ENCODE measurements at regions not wholly inside any gene's neighbourhood (a gene's known extent, or its start where the extent isn't known, plus 50 kb on each side); places are given as distances from the start of the nearest gene placed in this dataset.

DNA sequence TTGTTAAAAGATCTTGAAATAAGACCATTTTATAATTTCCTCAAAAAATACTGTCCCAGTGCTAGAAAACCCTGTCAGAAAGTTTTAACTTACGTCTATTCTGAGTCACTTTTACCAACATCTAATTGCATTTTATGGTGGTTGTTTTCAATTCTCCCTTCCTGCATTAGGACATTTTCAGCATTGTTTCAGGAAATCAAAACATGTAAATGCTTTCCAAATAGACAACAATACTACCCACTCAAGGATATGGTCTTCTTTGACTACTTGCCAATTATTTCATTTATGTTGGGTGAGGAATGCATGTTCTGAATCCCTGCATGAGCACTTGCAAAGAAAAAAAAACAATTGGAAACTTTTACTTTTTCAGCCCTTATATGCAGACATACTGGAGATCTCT is 284.6 kb upstream of the PDE4D start:
- WGBS, 2 donors = 56 to 66% methylated on average over 1 of the region's 1 CpG
- no peak for ATAC-seq (ENCODE audit: insufficient read depth, low FRiP score)
- no peaks in the 10 kb centered on the region for H3K27me3 ChIP-seq (ENCODE audit: control insufficient read depth in 3 of 3, insufficient read depth in 3 of 3, low read length in 2 of 3)

DNA sequence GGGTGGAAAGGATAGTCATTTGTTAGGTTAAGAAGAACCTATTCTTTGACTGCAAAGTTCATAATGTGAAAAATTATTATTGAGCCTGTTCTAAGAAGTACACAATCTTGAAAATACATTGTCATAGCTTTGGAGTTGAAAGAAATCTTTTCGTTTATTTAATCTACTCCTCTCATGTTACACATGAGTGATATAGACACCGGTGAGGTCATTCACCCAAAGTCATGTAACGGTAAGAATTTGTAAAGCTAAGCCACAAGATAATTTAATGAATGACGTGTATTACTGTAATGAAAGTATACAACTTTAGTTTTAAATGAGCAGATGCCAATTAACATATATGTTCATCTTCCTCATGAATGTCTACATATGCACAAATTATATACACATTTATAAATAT is 284.1 kb upstream of the PDE4D start:
- no peak overlapping the region for H3K27ac ChIP-seq (ENCODE audit: low read depth in 1 of 2, low read length in 1 of 2)
- H3K4me1 ChIP-seq (ENCODE audit: control insufficient read depth in 5 of 5, insufficient read depth in 5 of 5, low read length in 5 of 5) = peaks cover 0 to 3% (median 0%) of the 10 kb centered on the region in 5 donors
- no peak overlapping the region for H3K4me3 ChIP-seq
- H3K9me3 ChIP-seq (ENCODE audit: control insufficient read depth in 4 of 4, insufficient read depth in 3 of 4, low read length in 3 of 4) = no peaks in the 10 kb centered on the region
- DNase-seq (no peak), ATAC-seq (ENCODE audit: insufficient read depth, low FRiP score) (no peak)
- H3K9ac ChIP-seq (ENCODE audit: insufficient read depth in 1 of 2, low read length in 2 of 2) = no peak overlapping the region
- H3K36me3 ChIP-seq (ENCODE audit: control insufficient read depth in 4 of 4, insufficient read depth in 4 of 4, low read length in 4 of 4) = no peaks in the 10 kb centered on the region
- H3K27me3 ChIP-seq (ENCODE audit: control insufficient read depth in 3 of 3, insufficient read depth in 3 of 3, low read length in 2 of 3) = no peaks in the 10 kb centered on the region
- TF ChIP-seq, protein P1, sequence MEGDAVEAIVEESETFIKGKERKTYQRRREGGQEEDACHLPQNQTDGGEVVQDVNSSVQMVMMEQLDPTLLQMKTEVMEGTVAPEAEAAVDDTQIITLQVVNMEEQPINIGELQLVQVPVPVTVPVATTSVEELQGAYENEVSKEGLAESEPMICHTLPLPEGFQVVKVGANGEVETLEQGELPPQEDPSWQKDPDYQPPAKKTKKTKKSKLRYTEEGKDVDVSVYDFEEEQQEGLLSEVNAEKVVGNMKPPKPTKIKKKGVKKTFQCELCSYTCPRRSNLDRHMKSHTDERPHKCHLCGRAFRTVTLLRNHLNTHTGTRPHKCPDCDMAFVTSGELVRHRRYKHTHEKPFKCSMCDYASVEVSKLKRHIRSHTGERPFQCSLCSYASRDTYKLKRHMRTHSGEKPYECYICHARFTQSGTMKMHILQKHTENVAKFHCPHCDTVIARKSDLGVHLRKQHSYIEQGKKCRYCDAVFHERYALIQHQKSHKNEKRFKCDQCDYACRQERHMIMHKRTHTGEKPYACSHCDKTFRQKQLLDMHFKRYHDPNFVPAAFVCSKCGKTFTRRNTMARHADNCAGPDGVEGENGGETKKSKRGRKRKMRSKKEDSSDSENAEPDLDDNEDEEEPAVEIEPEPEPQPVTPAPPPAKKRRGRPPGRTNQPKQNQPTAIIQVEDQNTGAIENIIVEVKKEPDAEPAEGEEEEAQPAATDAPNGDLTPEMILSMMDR (IDR thresholded peaks at IDR 0.05; ENCODE audit: control extremely low read depth, extremely low read depth) = no peak
- 56 to 70% methylated on average over 4 of the region's 4 CpGs for WGBS, 2 donors

More for the DNA sequence above, 284.6 kb upstream of the PDE4D start:
- H3K9ac ChIP-seq (ENCODE audit: insufficient read depth in 1 of 2, low read length in 2 of 2) = no peak overlapping the region
- TF ChIP-seq, protein P1 (IDR thresholded peaks at IDR 0.05; ENCODE audit: control extremely low read depth, extremely low read depth) = no peak
- no peaks in the 10 kb centered on the region for H3K36me3 ChIP-seq (ENCODE audit: control insufficient read depth in 4 of 4, insufficient read depth in 4 of 4, low read length in 4 of 4)
- H3K4me1 ChIP-seq (ENCODE audit: control insufficient read depth in 5 of 5, insufficient read depth in 5 of 5, low read length in 5 of 5) = peaks cover 0 to 3% (median 0%) of the 10 kb centered on the region in 5 donors
- DNase-seq = no peak
- H3K4me3 ChIP-seq = no peak overlapping the region
- H3K9me3 ChIP-seq (ENCODE audit: control insufficient read depth in 4 of 4, insufficient read depth in 3 of 4, low read length in 3 of 4) = no peaks in the 10 kb centered on the region
- no peak overlapping the region for H3K27ac ChIP-seq (ENCODE audit: low read depth in 1 of 2, low read length in 1 of 2)

DNA sequence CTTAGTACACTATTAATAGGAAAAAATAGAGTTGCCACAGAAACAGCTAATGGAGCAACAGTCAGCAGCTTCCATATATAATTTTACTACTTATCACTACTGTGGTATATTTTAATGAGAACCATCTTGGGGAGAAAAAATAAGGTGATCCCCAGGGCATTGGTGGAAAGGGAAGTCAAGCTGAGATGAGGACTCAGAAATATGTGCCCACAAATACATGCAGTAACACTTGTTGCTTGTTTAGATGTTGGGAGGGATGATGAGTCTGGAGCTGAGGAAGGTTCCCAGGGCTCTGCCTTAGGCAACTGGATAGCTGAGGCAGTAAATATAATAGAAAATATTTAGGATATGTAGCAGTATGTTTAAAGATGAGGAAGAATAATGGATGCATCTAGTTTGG is 280.1 kb upstream of the PDE4D start:
- DNase-seq (no peak), ATAC-seq (ENCODE audit: insufficient read depth, low FRiP score) (no peak)
- H3K27ac ChIP-seq (ENCODE audit: low read depth in 1 of 2, low read length in 1 of 2) = no peak overlapping the region
- TF ChIP-seq, protein P1 (IDR thresholded peaks at IDR 0.05; ENCODE audit: control extremely low read depth, extremely low read depth) = no peak
- H3K9me3 ChIP-seq (ENCODE audit: control insufficient read depth in 4 of 4, insufficient read depth in 3 of 4, low read length in 3 of 4) = no peaks in the 10 kb centered on the region
- no peaks in the 10 kb centered on the region for H3K27me3 ChIP-seq (ENCODE audit: control insufficient read depth in 3 of 3, insufficient read depth in 3 of 3, low read length in 2 of 3)
- no peaks in the 10 kb centered on the region for H3K36me3 ChIP-seq (ENCODE audit: control insufficient read depth in 4 of 4, insufficient read depth in 4 of 4, low read length in 4 of 4)
- H3K4me1 ChIP-seq (ENCODE audit: control insufficient read depth in 5 of 5, insufficient read depth in 5 of 5, low read length in 5 of 5) = peaks cover 0 to 3% (median 0%) of the 10 kb centered on the region in 5 donors
- H3K9ac ChIP-seq (ENCODE audit: insufficient read depth in 1 of 2, low read length in 2 of 2) = no peak overlapping the region
- H3K4me3 ChIP-seq = no peak overlapping the region

DNA sequence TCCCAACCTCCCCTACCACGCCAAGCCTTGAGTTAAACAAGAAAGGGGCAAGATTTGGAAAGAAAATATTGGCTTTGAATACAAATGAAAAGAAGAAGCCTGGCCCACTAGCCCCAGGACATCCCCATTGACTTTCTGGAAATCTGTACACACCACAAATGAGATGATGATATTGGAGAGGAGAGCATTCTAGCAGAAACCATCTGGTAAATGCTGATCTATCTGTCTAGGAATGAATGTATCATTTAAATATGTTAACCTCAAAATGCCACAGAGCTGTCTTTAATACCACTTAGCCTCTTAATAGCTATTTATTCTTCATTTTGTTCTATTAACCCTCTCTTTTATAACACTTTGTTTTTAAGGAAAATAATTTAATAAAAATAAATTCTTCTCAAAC is 270.2 kb upstream of the PDE4D start:
- Histone ChIP-seq H3K4me1 (ENCODE audit: control insufficient read depth in 5 of 5, insufficient read depth in 5 of 5, low read length in 5 of 5) (no peaks in the 10 kb centered on the region), H3K27me3 (ENCODE audit: control insufficient read depth in 3 of 3, insufficient read depth in 3 of 3, low read length in 2 of 3) (no peaks in the 10 kb centered on the region), H3K4me3 (no peak overlapping the region), H3K27ac (ENCODE audit: low read depth in 1 of 2, low read length in 1 of 2) (no peak overlapping the region), H3K36me3 (ENCODE audit: control insufficient read depth in 4 of 4, insufficient read depth in 4 of 4, low read length in 4 of 4) (no peaks in the 10 kb centered on the region), H3K9me3 (ENCODE audit: control insufficient read depth in 4 of 4, insufficient read depth in 3 of 4, low read length in 3 of 4) (no peaks in the 10 kb centered on the region), H3K9ac (ENCODE audit: insufficient read depth in 1 of 2, low read length in 2 of 2) (no peak overlapping the region)
- ATAC-seq (ENCODE audit: insufficient read depth, low FRiP score) (no peak), DNase-seq (no peak)
- TF ChIP-seq, protein P1 (IDR thresholded peaks at IDR 0.05; ENCODE audit: control extremely low read depth, extremely low read depth) = no peak
- 87 to 93% methylated on average over 1 of the region's 1 CpG for WGBS, 2 donors

Measured in lung (tissue), 11 donors.